B cell (primary cell): ENCODE measurements at regions not wholly inside any gene's neighbourhood (a gene's known extent, or its start where the extent isn't known, plus 50 kb on each side); places are given as distances from the start of the nearest gene placed in this dataset.

ENCODE experiments used
- ATAC-seq: fragments of 200-7000 bp; cut with Tn5 transposase; one replicate; pipeline ENCODE4 v1.10.0; 2021; ENCODE audit warnings: low read depth, mild to moderate bottlenecking, moderate number of reproducible peaks, moderate library complexity
- CTCF ChIA-PET: fragments of 350-600 bp; sonication (Branson Sonifier 250); formaldehyde crosslinking; loops from one replicate; lab custom pipeline; 2021; ENCODE audit warnings: antibody characterized with exemption, inconsistent platforms; lab: Charles Lee
- POLR2A ChIA-PET: fragments of 350-600 bp; sonication (Branson Sonifier 250); formaldehyde crosslinking; loops from one replicate; lab custom pipeline; 2021; ENCODE audit warnings: antibody characterized with exemption; lab: Charles Lee
- DNase-seq: peaks from one replicate; pipeline ENCODE4 v3.0.0; 2013
- H2AFZ ChIP-seq: 2 replicates; pipeline ENCODE4 v1.6.1; 2012; ENCODE audit warnings: mild to moderate bottlenecking, low read depth, low read length; ENCODE audit not compliant: insufficient read depth, poor library complexity, severe bottlenecking
- H3K27ac ChIP-seq, 2 donors: 1 replicate in 1 of 2; 2 replicates in 1 of 2; pipeline ENCODE4 v1.5.1; 2012 to 2013; ENCODE audit warnings: low read length in 2 of 2, mild to moderate bottlenecking in 2 of 2, moderate library complexity in 1 of 2
- H3K27me3 ChIP-seq, 4 experiments: fragments of 200-600 bp in 1 of 4; sonication (generic) in 1 of 4; replicated peaks in 1 of 4; 1 replicate in 2 of 4; 2 replicates in 2 of 4; pipeline versions ENCODE4 v1.6.1 to v1.7.0; 2013 to 2016; ENCODE audit warnings: low read length in 3 of 4, mild to moderate bottlenecking in 2 of 4, mixed read lengths in 1 of 4, moderate library complexity in 1 of 4; ENCODE audit not compliant: insufficient read depth in 4 of 4, control insufficient read depth in 3 of 4; ENCODE audit errors: control extremely low read depth in 1 of 4
- H3K36me3 ChIP-seq, 2 experiments: replicated peaks in 1 of 2; 1 replicate in 1 of 2; 2 replicates in 1 of 2; pipeline versions ENCODE4 v1.6.1 to v1.7.1; 2013; ENCODE audit warnings: low read length in 1 of 2; ENCODE audit not compliant: insufficient read depth in 2 of 2, control insufficient read depth in 1 of 2; ENCODE audit errors: control extremely low read depth in 1 of 2, extremely low read depth in 1 of 2
- H3K4me1 ChIP-seq, 2 donors: fragments of 200-600 bp in 1 of 2; sonication (generic) in 1 of 2; 1 replicate in 1 of 2; 2 replicates in 1 of 2; pipeline versions ENCODE4 v1.5.1 to v1.6.1; 2013 to 2017; ENCODE audit warnings: low read length in 2 of 2; ENCODE audit not compliant: control insufficient read depth in 2 of 2, insufficient read depth in 2 of 2
- H3K4me2 ChIP-seq: replicated peaks from 2 replicates; pipeline ENCODE3; 2012; ENCODE audit warnings: mild to moderate bottlenecking, low read depth, low read length; ENCODE audit not compliant: poor library complexity, severe bottlenecking
- H3K4me3 ChIP-seq, 5 experiments: fragments of 200-600 bp in 1 of 5; sonication (generic) in 1 of 5; 1 replicate in 3 of 5; 2 replicates in 2 of 5; pipeline versions ENCODE4 v1.5.1 to v1.7.0; 2011 to 2016; ENCODE audit warnings: low read length in 4 of 5, mild to moderate bottlenecking in 4 of 5, low read depth in 2 of 5, control low read depth in 1 of 5, moderate library complexity in 1 of 5; ENCODE audit not compliant: insufficient read depth in 1 of 5; ENCODE audit errors: control extremely low read depth in 1 of 5, extremely low read depth in 1 of 5
- H3K79me2 ChIP-seq: fragments of 200-600 bp; sonication (generic); one replicate; pipeline ENCODE4 v1.6.0; 2016; ENCODE audit warnings: low read length; ENCODE audit not compliant: control insufficient read depth, insufficient read depth
- H3K9ac ChIP-seq: fragments of 200-600 bp; sonication (generic); 2 replicates; pipeline ENCODE4 v1.6.1; 2017; ENCODE audit warnings: mild to moderate bottlenecking, low read length, moderate library complexity
- H3K9me3 ChIP-seq, 3 donors: one replicate each; pipeline versions ENCODE4 v1.6.1 to v1.7.1; 2013; ENCODE audit warnings: low read length in 2 of 3; ENCODE audit not compliant: control insufficient read depth in 2 of 3, insufficient read depth in 1 of 3; ENCODE audit errors: control extremely low read depth in 1 of 3
- H4K20me1 ChIP-seq: 2 replicates; pipeline ENCODE4 v1.6.0; 2012; ENCODE audit warnings: mild to moderate bottlenecking, low read length; ENCODE audit not compliant: insufficient read depth, control insufficient read depth, poor library complexity, severe bottlenecking
- H3K27ac Mint-ChIP-seq: one replicate; pipeline ENCODE4 v1.8.0; 2021; ENCODE audit warnings: mixed read lengths
- H3K27me3 Mint-ChIP-seq: one replicate; pipeline ENCODE4 v1.8.0; 2021; ENCODE audit warnings: mixed read lengths
- H3K4me1 Mint-ChIP-seq: one replicate; pipeline ENCODE4 v1.8.0; 2021; ENCODE audit warnings: mixed read lengths
- H3K4me3 Mint-ChIP-seq: one replicate; pipeline ENCODE4 v1.8.0; 2021; ENCODE audit warnings: mixed read lengths
- H3K9me3 Mint-ChIP-seq: one replicate; pipeline ENCODE4 v1.8.0; 2022; ENCODE audit warnings: mixed read lengths; ENCODE audit not compliant: insufficient read depth
- EZH2 ChIP-seq: IDR thresholded peaks from 2 replicates; pipeline ENCODE4 v1.6.1; 2012; ENCODE audit warnings: borderline replicate concordance, low read depth, mild to moderate bottlenecking, moderate library complexity, low read length; ENCODE audit not compliant: insufficient read depth, poor library complexity, severe bottlenecking
- WGBS: methylation state at CpG from one replicate; pipeline ENCODE4 v1.1.5; 2013; ENCODE audit warnings: missing lambda C conversion rate; ENCODE audit not compliant: insufficient coverage; 5-methylcytosine and 5-hydroxymethylcytosine counted together
- intact Hi-C: fragments of 100-400 bp; cut with micrococcal nuclease; formaldehyde crosslinking; loops from one replicate; pipeline ENCODE4 v1.10.0; 2022
- TF ChIP-seq, protein P1 (sequence below): fragments of 200-600 bp; IDR thresholded peaks from one replicate; pipeline ENCODE4 v1.8.0; 2022; ENCODE audit warnings: antibody characterized with exemption, mild to moderate bottlenecking

DNA sequence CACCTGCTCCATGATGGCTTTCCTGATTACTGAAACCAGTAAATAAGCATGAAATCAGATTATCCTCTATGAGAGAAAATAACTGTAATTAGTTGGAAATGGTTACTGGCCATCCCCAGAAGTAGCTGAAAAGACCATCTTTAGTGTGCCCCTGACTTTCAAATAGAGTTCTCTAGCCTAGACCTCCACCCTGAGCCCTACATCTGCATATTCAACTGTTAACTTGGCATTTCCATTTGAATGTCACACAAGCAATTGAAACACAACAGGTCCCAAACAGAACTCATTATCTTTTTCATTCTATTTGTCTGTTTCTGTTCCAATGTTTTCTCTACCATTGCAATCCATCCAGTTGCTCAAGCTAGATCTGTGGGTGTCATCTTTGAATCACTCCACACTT lies 952.3 kb downstream of the RPA4 start:
- ChIA-PET CTCF (no interaction called here), POLR2A (no interaction called here)
- Histone ChIP-seq H2AFZ (no peak overlapping the region), H3K27ac (no peak overlapping the region), H3K4me1 (no peaks in the 10 kb centered on the region), H3K79me2 (no peaks in the 10 kb centered on the region), H4K20me1 (no peaks in the 10 kb centered on the region), H3K4me3 (no peak overlapping the region), H3K36me3 (no peaks in the 10 kb centered on the region), H3K9me3 (no peaks in the 10 kb centered on the region), H3K4me2 (no peak overlapping the region), H3K27me3 (no peaks in the 10 kb centered on the region), H3K9ac (no peak overlapping the region)
- ATAC-seq (no peak), DNase-seq (no peak)
- H3K27ac Mint-ChIP-seq = no peak overlapping the region
- H3K27me3 Mint-ChIP-seq = no peaks in the 10 kb centered on the region
- no peaks in the 10 kb centered on the region for H3K9me3 Mint-ChIP-seq
- no peak overlapping the region for H3K4me3 Mint-ChIP-seq
- intact Hi-C loops = no loop called here
- no peak for TF ChIP-seq EZH2
- TF ChIP-seq, protein P1, sequence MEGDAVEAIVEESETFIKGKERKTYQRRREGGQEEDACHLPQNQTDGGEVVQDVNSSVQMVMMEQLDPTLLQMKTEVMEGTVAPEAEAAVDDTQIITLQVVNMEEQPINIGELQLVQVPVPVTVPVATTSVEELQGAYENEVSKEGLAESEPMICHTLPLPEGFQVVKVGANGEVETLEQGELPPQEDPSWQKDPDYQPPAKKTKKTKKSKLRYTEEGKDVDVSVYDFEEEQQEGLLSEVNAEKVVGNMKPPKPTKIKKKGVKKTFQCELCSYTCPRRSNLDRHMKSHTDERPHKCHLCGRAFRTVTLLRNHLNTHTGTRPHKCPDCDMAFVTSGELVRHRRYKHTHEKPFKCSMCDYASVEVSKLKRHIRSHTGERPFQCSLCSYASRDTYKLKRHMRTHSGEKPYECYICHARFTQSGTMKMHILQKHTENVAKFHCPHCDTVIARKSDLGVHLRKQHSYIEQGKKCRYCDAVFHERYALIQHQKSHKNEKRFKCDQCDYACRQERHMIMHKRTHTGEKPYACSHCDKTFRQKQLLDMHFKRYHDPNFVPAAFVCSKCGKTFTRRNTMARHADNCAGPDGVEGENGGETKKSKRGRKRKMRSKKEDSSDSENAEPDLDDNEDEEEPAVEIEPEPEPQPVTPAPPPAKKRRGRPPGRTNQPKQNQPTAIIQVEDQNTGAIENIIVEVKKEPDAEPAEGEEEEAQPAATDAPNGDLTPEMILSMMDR = no peak
- no peaks in the 10 kb centered on the region for H3K4me1 Mint-ChIP-seq

DNA sequence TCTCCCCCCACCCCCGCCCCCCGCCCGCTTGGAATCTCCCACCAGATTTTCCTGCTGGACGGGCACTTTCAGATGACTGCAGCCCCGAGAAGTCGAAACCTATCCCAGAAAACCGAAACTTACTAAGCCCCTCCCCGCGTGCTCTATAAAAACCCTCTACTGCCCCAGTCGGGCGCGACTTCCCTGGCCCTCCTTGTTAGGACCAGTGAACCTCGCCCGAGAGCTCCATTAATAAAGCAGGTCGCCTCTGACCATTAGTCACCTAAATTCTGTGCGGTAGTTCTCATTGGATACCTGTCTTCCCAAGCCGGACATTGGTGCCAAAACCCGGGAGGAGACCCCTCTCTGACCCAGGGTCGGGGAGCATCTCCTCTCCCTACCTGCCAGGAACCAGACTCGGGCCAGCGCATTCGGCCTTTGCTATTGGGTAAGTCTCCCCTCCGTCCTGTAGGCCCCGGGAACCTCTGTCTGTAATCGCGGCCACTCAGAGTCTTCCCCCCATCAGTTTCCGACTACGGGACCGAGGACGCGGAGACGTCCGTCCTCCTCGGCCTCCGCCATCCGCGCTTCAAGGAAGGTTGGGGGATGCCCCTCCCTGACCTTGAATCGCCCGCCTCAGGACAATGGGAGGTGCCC lies 958.0 kb downstream of the RPA4 start:
- H3K4me1 Mint-ChIP-seq = no peaks in the 10 kb centered on the region
- POLR2A ChIA-PET = no interaction called here

More for the DNA sequence above, 958.0 kb downstream of the RPA4 start:
- H3K4me3 Mint-ChIP-seq = no peak overlapping the region
- intact Hi-C loops = no loop called here
- H3K4me3 ChIP-seq = no peak overlapping the region
- H3K4me1 ChIP-seq = no peaks in the 10 kb centered on the region
- no peak overlapping the region for H3K9ac ChIP-seq
- H3K9me3 Mint-ChIP-seq = peaks cover 10% of the 10 kb centered on the region
- no peaks in the 10 kb centered on the region for H3K27me3 ChIP-seq
- CTCF ChIA-PET = no interaction called here
- TF ChIP-seq, protein P1 = no peak
- no peak for TF ChIP-seq EZH2
- no peak overlapping the region for H2AFZ ChIP-seq
- H3K79me2 ChIP-seq = no peaks in the 10 kb centered on the region
- DNase-seq = no peak
- peaks cover 0 to 20% (median 0%) of the 10 kb centered on the region in 3 donors for H3K9me3 ChIP-seq
- H3K27ac Mint-ChIP-seq = no peak overlapping the region
- no peaks in the 10 kb centered on the region for H3K36me3 ChIP-seq
- H3K4me2 ChIP-seq = no peak overlapping the region
- WGBS = 98% methylated on average over 28 of the region's 39 CpGs
- H4K20me1 ChIP-seq = no peaks in the 10 kb centered on the region
- H3K27me3 Mint-ChIP-seq = no peaks in the 10 kb centered on the region
- H3K27ac ChIP-seq = no peak overlapping the region
- no peak for ATAC-seq
